ENCODE measurements at regions not wholly inside any gene's neighbourhood (a gene's known extent, or its start where the extent isn't known, plus 50 kb on each side); places are given as distances from the start of the nearest gene placed in this dataset.

DNA sequence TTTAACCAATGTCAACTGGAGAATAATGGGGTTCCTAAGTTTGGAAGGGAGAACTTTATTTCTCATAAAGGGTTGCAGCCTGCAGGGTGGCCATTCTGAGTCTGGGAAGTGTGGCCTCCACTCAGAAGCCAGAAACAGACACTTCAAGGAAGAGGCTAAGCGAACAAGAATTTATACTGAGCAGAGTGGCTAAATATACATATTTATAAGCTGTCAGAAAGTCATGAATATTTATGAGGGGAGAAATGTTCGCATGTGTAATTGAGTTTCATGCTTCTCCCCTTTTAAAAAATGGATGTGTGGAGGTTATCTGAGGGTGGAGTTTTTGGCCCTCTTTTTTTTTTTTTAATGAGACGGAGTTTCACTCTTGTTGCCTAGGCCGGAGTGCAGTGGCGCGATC is 78.1 kb upstream of the PLAC8 start:
- no peak for TF ChIP-seq CTCF (IDR thresholded peaks at IDR 0.05; ENCODE audit: low read depth, low read length, missing control alignments)
- H3K4me3 ChIP-seq (ENCODE audit: low read depth, low read length): no peak overlapping the region
- no peaks in the 10 kb centered on the region for H3K27me3 ChIP-seq (replicated peaks)
- no peaks in the 10 kb centered on the region for H3K36me3 ChIP-seq (replicated peaks)
- in situ Hi-C loops (cut with HindIII; ENCODE audit: low pct_ligation_motif_present, low sequenced_read_pairs): no loop called here
- H3K27ac ChIP-seq: no peak overlapping the region
- no peak for DNase-seq

- no peak overlapping the region for H3K27ac ChIP-seq
- in situ Hi-C loops (cut with HindIII; ENCODE audit: low pct_ligation_motif_present, low sequenced_read_pairs): no loop called here
- H3K36me3 ChIP-seq (replicated peaks): no peaks in the 10 kb centered on the region
- no peak overlapping the region for H3K4me3 ChIP-seq (ENCODE audit: low read depth, low read length)
- TF ChIP-seq CTCF (IDR thresholded peaks at IDR 0.05; ENCODE audit: low read depth, low read length, missing control alignments): no peak
- DNase-seq: no peak
- H3K27me3 ChIP-seq (replicated peaks): no peaks in the 10 kb centered on the region
These were observed 76.5 kb upstream of the PLAC8 start for GRCh38 chr4:83191026-83191425.

- Histone ChIP-seq H3K4me3 (ENCODE audit: low read depth, low read length) (no peak overlapping the region), H3K27me3 (replicated peaks) (no peaks in the 10 kb centered on the region), H3K27ac (no peak overlapping the region), H3K36me3 (replicated peaks) (no peaks in the 10 kb centered on the region)
- in situ Hi-C loops (cut with HindIII; ENCODE audit: low pct_ligation_motif_present, low sequenced_read_pairs): no loop called here
- TF ChIP-seq CTCF (IDR thresholded peaks at IDR 0.05; ENCODE audit: low read depth, low read length, missing control alignments): no peak
- no peak for DNase-seq
These were observed 75.2 kb upstream of the PLAC8 start for GRCh38 chr4:83189631-83190136.

GRCh38 chr4:83180431-83180968 is 66.0 kb upstream of the PLAC8 start:
- no peak for TF ChIP-seq CTCF (IDR thresholded peaks at IDR 0.05; ENCODE audit: low read depth, low read length, missing control alignments)
- no peak for DNase-seq
- in situ Hi-C loops (cut with HindIII; ENCODE audit: low pct_ligation_motif_present, low sequenced_read_pairs): no loop called here
- Histone ChIP-seq H3K27me3 (replicated peaks) (no peaks in the 10 kb centered on the region), H3K36me3 (replicated peaks) (no peaks in the 10 kb centered on the region), H3K27ac (no peak overlapping the region), H3K4me3 (ENCODE audit: low read depth, low read length) (no peak overlapping the region)

- no peaks in the 10 kb centered on the region for H3K36me3 ChIP-seq (replicated peaks)
- no peak for TF ChIP-seq CTCF (IDR thresholded peaks at IDR 0.05; ENCODE audit: low read depth, low read length, missing control alignments)
- DNase-seq: no peak
- H3K27me3 ChIP-seq (replicated peaks): no peaks in the 10 kb centered on the region
- H3K4me3 ChIP-seq (ENCODE audit: low read depth, low read length): no peak overlapping the region
- in situ Hi-C loops (cut with HindIII; ENCODE audit: low pct_ligation_motif_present, low sequenced_read_pairs): no loop called here
- H3K27ac ChIP-seq: no peak overlapping the region
These were observed 64.7 kb upstream of the PLAC8 start for GRCh38 chr4:83179205-83179604.

DNA sequence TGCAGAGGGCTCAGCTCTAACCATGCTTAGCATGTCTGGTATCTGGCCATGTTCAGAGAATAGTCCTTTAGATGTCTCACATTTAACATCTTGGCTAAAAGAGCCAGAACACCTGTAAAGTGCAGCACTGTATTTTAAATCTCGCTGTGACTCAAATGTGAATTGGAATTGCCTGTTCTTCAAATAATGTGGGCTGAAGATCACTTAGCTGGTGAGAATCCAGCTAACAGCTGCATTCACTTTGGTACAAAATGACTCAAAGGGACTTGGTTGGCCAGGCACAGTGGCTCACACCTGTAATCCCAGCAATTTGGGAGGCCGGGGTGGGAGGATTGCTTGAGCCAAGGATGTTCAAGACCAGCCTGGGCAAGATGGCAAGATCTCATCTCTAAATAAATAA is 63.5 kb upstream of the PLAC8 start:
- no peak for DNase-seq
- TF ChIP-seq CTCF (IDR thresholded peaks at IDR 0.05; ENCODE audit: low read depth, low read length, missing control alignments): no peak
- no peak overlapping the region for H3K27ac ChIP-seq
- in situ Hi-C loops (cut with HindIII; ENCODE audit: low pct_ligation_motif_present, low sequenced_read_pairs): no loop called here
- H3K4me3 ChIP-seq (ENCODE audit: low read depth, low read length): no peak overlapping the region
- no peaks in the 10 kb centered on the region for H3K36me3 ChIP-seq (replicated peaks)
- H3K27me3 ChIP-seq (replicated peaks): no peaks in the 10 kb centered on the region

Data from brain microvascular endothelial cell (primary cell).